NT2/D1 (cell line): ENCODE measurements at regions not wholly inside any gene's neighbourhood (a gene's known extent, or its start where the extent isn't known, plus 50 kb on each side); places are given as distances from the start of the nearest gene placed in this dataset.

ENCODE experiments used
- DNase-seq: peaks from one replicate; pipeline ENCODE4 v3.0.0-alpha.2; 2011; ENCODE audit warnings: low read depth, low spot score
- H3K27me3 ChIP-seq: 2 replicates; pipeline ENCODE4 v1.6.0; 2011; ENCODE audit warnings: mild to moderate bottlenecking; ENCODE audit not compliant: insufficient read length, insufficient read depth
- H3K36me3 ChIP-seq: 2 replicates; pipeline ENCODE4 v1.6.1; 2011; ENCODE audit warnings: mild to moderate bottlenecking, low read length, mixed read lengths; ENCODE audit not compliant: insufficient read depth, insufficient read length
- H3K4me1 ChIP-seq: 2 replicates; pipeline ENCODE4 v1.5.1; 2011; ENCODE audit not compliant: insufficient read depth, insufficient read length
- H3K4me3 ChIP-seq: 2 replicates; pipeline ENCODE4 v1.5.1; 2011; ENCODE audit warnings: low read depth; ENCODE audit not compliant: insufficient read length
- H3K9ac ChIP-seq: 2 replicates; pipeline ENCODE4 v1.6.0; 2011; ENCODE audit warnings: low read depth; ENCODE audit not compliant: insufficient read length
- H3K9me3 ChIP-seq: 2 replicates; pipeline ENCODE4 v1.5.1; 2011; ENCODE audit warnings: mild to moderate bottlenecking, low read length; ENCODE audit not compliant: insufficient read depth
- SUZ12 ChIP-seq: IDR thresholded peaks from 2 replicates; pipeline ENCODE4 v1.6.1; 2011; ENCODE audit not compliant: insufficient read length, insufficient read depth; ENCODE audit errors: extremely low read depth
- YY1 ChIP-seq: IDR thresholded peaks from 2 replicates; pipeline ENCODE4 v1.6.1; 2011; ENCODE audit not compliant: insufficient read length, insufficient read depth
- ZNF274 ChIP-seq: IDR thresholded peaks from 2 replicates; pipeline ENCODE4 v1.6.1; 2011; ENCODE audit warnings: mild to moderate bottlenecking, low read depth, low read length

DNA sequence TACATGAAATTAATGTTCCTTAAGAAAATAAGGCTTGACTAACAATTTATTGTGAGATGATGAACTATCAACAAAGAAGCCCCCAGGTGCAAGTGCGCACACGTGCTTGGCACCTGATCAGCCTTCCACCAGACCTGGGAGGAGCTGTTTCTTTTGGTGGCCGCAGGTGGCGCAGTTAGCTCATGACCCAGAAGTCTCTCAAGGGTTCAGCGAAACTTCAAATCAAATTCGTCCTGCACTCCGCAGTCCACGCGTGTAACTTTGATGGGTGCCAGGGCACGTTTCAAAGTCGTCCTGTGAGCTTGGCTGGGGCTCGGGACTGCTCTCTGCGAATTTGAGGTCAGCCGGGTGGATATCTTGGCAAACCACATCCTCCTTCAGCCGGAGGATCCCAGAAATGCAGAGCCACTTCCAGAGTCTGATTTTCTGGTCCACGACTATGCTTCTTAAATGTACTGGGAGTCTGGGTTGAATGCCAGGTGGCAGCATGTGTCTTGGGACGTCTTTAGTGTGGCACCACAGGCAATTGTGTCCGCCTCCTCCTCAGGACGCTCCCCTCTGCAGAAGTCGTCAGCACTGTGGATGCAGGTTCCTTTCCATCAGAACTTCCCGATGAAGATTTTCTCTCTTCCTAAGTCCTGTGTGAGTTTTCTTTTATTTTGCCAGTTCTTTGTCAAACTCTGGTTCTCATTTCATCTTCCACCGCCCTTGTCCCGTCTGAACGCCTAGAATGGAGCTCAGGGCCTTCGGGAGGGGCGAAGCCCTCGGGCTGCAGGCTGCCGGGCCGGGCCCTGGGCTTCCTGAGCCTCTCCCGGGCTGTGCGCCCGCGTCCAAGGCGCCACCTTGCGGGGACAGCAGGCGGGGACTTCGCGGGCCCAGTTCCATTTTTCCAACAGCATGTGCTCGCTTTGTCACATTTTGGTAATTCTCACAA lies 61.3 kb upstream of the RAPGEF4 start:
- no peak overlapping the region for H3K4me3 ChIP-seq
- H3K27me3 ChIP-seq = no peaks in the 10 kb centered on the region
- peak; percentile 13 for DNase-seq
- TF ChIP-seq ZNF274 (no peak), YY1 (no peak), SUZ12 (no peak)
- peaks cover 9% of the 10 kb centered on the region; the same call in 1 of the 2 replicates for H3K9me3 ChIP-seq
- no peaks in the 10 kb centered on the region for H3K36me3 ChIP-seq
- no peak overlapping the region for H3K9ac ChIP-seq
- H3K4me1 ChIP-seq = no peaks in the 10 kb centered on the region

DNA sequence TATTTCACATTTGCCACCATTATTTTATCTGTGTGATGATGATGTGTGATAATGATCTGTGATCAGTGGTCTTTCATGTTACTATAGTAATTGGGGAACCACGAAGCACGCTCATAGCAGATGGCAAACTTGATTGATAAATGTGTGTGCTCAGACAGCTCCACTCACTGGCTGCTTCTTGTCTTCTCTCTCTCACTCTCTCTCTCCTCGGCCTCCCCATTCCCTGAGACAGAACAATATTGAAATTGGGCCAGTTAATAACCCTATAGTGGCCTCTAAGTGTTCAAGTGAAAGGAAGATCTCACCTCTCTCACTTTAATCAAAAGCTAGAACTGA lies 60.7 kb upstream of the RAPGEF4 start:
- no peak overlapping the region for H3K4me3 ChIP-seq
- peaks cover 9% of the 10 kb centered on the region; the same call in 1 of the 2 replicates for H3K9me3 ChIP-seq

DNA sequence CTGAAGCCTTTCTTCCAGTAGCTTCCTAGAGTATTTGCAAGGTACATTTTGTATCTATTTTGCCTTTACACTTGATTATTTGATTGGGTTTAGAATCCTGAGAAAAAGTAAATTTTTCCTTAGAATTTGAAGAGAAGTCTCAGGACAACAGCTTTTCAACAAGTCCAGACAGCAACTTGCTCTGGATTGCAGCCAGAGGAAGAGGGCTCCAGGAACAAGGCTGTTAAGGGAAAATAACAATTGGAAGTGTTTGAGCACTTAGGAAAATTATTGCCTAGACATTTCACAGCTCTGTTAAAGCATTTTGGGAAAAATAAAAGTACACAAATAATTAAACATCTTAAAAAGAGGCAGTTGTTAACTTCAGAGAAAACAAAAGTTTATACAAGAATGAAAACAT lies 58.3 kb upstream of the RAPGEF4 start:
- Histone ChIP-seq H3K4me1 (no peaks in the 10 kb centered on the region), H3K9ac (no peak overlapping the region), H3K36me3 (no peaks in the 10 kb centered on the region), H3K9me3 (peaks cover 9% of the 10 kb centered on the region; the same call in 1 of the 2 replicates), H3K4me3 (no peak overlapping the region), H3K27me3 (no peaks in the 10 kb centered on the region)
- TF ChIP-seq SUZ12 (no peak), ZNF274 (no peak), YY1 (no peak)
- no peak for DNase-seq

More for the DNA sequence above, 60.7 kb upstream of the RAPGEF4 start:
- Histone ChIP-seq H3K4me1 (no peaks in the 10 kb centered on the region), H3K27me3 (no peaks in the 10 kb centered on the region), H3K36me3 (no peaks in the 10 kb centered on the region), H3K9ac (no peak overlapping the region)
- TF ChIP-seq ZNF274 (no peak), SUZ12 (no peak), YY1 (no peak)
- DNase-seq = no peak

DNA sequence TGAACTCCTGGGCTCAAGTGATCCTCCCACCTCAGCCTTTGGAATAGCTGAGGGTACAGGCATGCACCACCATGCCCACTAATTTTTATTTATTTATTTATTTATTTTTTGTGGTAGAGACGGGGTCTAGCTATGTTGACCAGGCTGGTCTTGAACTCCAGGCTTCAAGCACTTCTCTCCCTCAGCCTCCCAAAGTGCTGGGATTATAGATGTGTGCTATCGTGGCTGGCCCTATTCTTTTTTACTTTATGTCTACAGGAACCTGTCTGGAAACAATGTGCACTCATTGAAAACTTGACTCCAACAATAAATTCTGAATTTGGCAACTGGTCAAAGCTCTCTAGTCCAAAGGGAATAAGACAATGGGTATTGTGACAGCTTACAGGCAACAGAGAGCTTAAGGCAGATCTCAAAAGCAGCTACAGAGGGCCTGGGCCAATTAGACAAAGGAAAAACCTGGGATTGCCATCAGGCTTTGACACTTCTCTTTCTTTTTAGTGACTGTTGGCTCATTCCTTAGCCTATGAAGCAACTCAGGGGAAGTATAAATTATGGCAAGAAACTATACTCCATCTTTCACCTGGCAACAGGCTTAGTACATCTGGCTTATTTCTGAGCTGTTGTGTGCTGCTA lies 55.1 kb upstream of the RAPGEF4 start:
- no peak for TF ChIP-seq YY1
- TF ChIP-seq SUZ12 = no peak
- no peak for TF ChIP-seq ZNF274
- Histone ChIP-seq H3K9ac (no peak overlapping the region), H3K9me3 (peaks cover 8% of the 10 kb centered on the region; the same call in 1 of the 2 replicates), H3K4me1 (no peaks in the 10 kb centered on the region), H3K36me3 (no peaks in the 10 kb centered on the region), H3K27me3 (no peaks in the 10 kb centered on the region), H3K4me3 (no peak overlapping the region)
- no peak for DNase-seq

DNA sequence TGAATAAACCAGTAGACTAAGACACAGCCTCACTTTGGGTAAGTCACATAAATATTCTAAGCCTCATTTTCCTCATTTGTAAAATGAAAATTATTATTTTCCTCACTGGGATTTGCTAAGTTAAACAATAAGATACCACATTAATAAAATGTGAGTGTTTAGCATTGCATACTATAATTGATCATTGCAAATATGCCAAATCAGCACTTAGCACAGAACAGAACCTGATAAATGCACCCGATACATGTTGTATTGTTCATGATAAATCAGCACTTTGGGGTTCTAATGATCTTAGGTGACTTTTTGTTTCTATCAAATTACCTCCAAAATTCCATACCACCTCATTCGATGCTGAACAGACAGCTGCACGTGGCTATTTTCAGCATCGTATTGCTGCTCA lies 50.2 kb upstream of the RAPGEF4 start:
- DNase-seq = no peak
- no peak overlapping the region for H3K9ac ChIP-seq
- no peaks in the 10 kb centered on the region for H3K36me3 ChIP-seq
- TF ChIP-seq ZNF274 (no peak), SUZ12 (no peak), YY1 (no peak)
- H3K9me3 ChIP-seq = peaks cover 7% of the 10 kb centered on the region; the same call in 1 of the 2 replicates
- H3K4me3 ChIP-seq = no peak overlapping the region
- H3K27me3 ChIP-seq = no peaks in the 10 kb centered on the region
- no peaks in the 10 kb centered on the region for H3K4me1 ChIP-seq
